GM12864 (cell line): ENCODE measurements at regions not wholly inside any gene's neighbourhood (a gene's known extent, or its start where the extent isn't known, plus 50 kb on each side); places are given as distances from the start of the nearest gene placed in this dataset.

ENCODE experiments used
- DNase-seq: peaks from one replicate; pipeline ENCODE4 v3.0.0-alpha.2; 2011; ENCODE audit warnings: low read depth
- H3K4me3 ChIP-seq: 2 replicates; pipeline ENCODE4 v1.5.1; 2011; ENCODE audit warnings: mild to moderate bottlenecking, low read depth, low read length, control low read depth
- TF ChIP-seq, protein P1 (sequence below): IDR thresholded peaks from 2 replicates; pipeline ENCODE4 v1.5.1; 2011; ENCODE audit warnings: low read depth, mild to moderate bottlenecking, moderate library complexity, low read length, control low read depth, inconsistent platforms; ENCODE audit errors: missing control alignments

- TF ChIP-seq, protein P1, sequence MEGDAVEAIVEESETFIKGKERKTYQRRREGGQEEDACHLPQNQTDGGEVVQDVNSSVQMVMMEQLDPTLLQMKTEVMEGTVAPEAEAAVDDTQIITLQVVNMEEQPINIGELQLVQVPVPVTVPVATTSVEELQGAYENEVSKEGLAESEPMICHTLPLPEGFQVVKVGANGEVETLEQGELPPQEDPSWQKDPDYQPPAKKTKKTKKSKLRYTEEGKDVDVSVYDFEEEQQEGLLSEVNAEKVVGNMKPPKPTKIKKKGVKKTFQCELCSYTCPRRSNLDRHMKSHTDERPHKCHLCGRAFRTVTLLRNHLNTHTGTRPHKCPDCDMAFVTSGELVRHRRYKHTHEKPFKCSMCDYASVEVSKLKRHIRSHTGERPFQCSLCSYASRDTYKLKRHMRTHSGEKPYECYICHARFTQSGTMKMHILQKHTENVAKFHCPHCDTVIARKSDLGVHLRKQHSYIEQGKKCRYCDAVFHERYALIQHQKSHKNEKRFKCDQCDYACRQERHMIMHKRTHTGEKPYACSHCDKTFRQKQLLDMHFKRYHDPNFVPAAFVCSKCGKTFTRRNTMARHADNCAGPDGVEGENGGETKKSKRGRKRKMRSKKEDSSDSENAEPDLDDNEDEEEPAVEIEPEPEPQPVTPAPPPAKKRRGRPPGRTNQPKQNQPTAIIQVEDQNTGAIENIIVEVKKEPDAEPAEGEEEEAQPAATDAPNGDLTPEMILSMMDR: no peak
- DNase-seq: no peak
- H3K4me3 ChIP-seq: no peak overlapping the region
Observed at GRCh38 chr6:141316236-141316635, 816.5 kb upstream of the GJE1 start.

- DNase-seq: no peak
- TF ChIP-seq, protein P1: no peak
- H3K4me3 ChIP-seq: no peak overlapping the region
Observed at GRCh38 chr6:141313986-141314385, 818.7 kb upstream of the GJE1 start.

GRCh38 chr6:141309295-141309694 lies 823.4 kb upstream of the GJE1 start:
- no peak for DNase-seq
- TF ChIP-seq, protein P1: peak; percentile 8
- H3K4me3 ChIP-seq: no peak overlapping the region

GRCh38 chr6:141307309-141307998 lies 825.3 kb upstream of the GJE1 start:
- TF ChIP-seq, protein P1: no peak
- no peak for DNase-seq
- H3K4me3 ChIP-seq: no peak overlapping the region

- TF ChIP-seq, protein P1: no peak
- DNase-seq: no peak
- no peak overlapping the region for H3K4me3 ChIP-seq
Observed at GRCh38 chr6:141303907-141304306, 828.8 kb upstream of the GJE1 start.

DNA sequence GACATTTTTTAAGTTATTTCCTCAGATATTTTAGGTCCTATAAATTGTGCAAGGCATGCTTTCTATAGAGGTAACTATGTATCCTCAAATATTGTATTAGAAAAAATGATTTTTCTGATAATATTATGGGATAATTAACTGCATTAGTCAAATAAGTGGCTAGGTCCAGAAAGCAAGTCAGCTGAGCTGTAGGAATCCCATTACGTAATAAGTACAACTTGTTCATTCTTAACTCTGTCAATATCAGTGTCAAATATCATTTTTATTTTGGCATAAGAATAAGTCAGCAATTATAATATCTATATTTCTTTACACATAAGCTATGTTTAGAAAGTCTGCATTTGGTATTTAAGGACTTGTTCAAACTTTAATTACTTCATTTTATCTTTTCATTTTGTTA lies 830.9 kb upstream of the GJE1 start:
- no peak overlapping the region for H3K4me3 ChIP-seq
- TF ChIP-seq, protein P1: no peak
- DNase-seq: no peak

GRCh38 chr6:141290941-141291721 lies 841.6 kb upstream of the GJE1 start:
- TF ChIP-seq, protein P1: no peak
- DNase-seq: no peak

More at GRCh38 chr6:141290941-141291721, 841.6 kb upstream of the GJE1 start:
- H3K4me3 ChIP-seq: no peak overlapping the region
